SK-N-SH (cell line): ENCODE measurements at regions not wholly inside any gene's neighbourhood (a gene's known extent, or its start where the extent isn't known, plus 50 kb on each side); places are given as distances from the start of the nearest gene placed in this dataset.

Source experiments
- CHD2 ChIP-seq: fragments of 150-350 bp; IDR thresholded peaks from 2 replicates; pipeline ENCODE4 v1.6.1; 2018; ENCODE audit warnings: low read length; ENCODE audit not compliant: partially characterized antibody
- CTCF ChIP-seq: fragments of 200-600 bp; sonication (generic); IDR thresholded peaks from 2 replicates; pipeline ENCODE4 v1.6.1; 2017; ENCODE audit warnings: antibody characterized with exemption, mild to moderate bottlenecking, moderate library complexity
- EP300 ChIP-seq, 2 experiments: IDR thresholded peaks; 2 replicates each; pipeline versions ENCODE4 v1.4.0 to v1.6.1; 2012; ENCODE audit warnings: borderline replicate concordance in 1 of 2, low read depth in 1 of 2, low read length in 1 of 2
- EZH2phosphoT487 ChIP-seq: fragments of 200-600 bp; sonication (generic); IDR thresholded peaks from 2 replicates; pipeline ENCODE4 v1.6.1; 2017; ENCODE audit warnings: low read depth, mixed run types, mild to moderate bottlenecking, antibody characterized with exemption, moderate library complexity, borderline replicate concordance
- JUND ChIP-seq: IDR thresholded peaks from 2 replicates; pipeline ENCODE4 v1.4.0; 2012
- MEF2A ChIP-seq: IDR thresholded peaks from 2 replicates; pipeline ENCODE4 v1.4.0; 2012; ENCODE audit warnings: low read depth, borderline replicate concordance
- MXI1 ChIP-seq: IDR thresholded peaks from 2 replicates; pipeline ENCODE4 v1.6.1; 2012; ENCODE audit warnings: mild to moderate bottlenecking, low read depth, low read length, improper control_type of control experiment
- REST ChIP-seq: IDR thresholded peaks from 2 replicates; pipeline ENCODE4 v1.6.1; 2012; ENCODE audit warnings: mild to moderate bottlenecking, low read depth, low read length, moderate library complexity
- SMC3 ChIP-seq: IDR thresholded peaks from 2 replicates; pipeline ENCODE4 v1.6.1; 2012; ENCODE audit warnings: low read depth, low read length, improper control_type of control experiment
- TCF12 ChIP-seq: IDR thresholded peaks from 2 replicates; pipeline ENCODE4 v1.4.0; 2012
- USF1 ChIP-seq: IDR thresholded peaks from 2 replicates; pipeline ENCODE4 v1.4.0; 2012; ENCODE audit warnings: low read depth, borderline replicate concordance

DNA sequence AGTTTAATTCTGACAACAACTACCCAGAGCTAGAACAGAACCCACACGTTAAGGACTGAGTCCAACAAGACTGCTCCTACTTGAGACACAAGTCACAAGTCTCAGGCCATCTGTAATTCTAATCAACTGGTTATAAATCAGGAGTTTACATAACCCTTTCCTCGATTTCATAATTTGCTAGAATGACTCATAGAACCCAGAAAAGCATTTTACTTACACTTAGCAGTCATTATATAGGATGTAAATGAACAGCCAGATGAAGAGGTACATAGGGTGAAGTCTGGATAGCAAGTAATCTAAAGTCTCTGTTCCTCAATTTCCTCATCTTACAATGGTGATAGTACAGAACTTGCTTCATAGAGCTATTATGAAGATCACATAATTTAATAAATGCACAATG lies 1018.2 kb downstream of the DIPK2A start:
- TF ChIP-seq REST (no peak), EZH2phosphoT487 (no peak), JUND (no peak), EP300 (IDR thresholded peaks at IDR 0.05; ENCODE audit: borderline replicate concordance in 1 of 2, low read depth in 1 of 2, low read length in 1 of 2) (no peak), USF1 (no peak), MEF2A (no peak), CHD2 (no peak), TCF12 (no peak), CTCF (no peak), MXI1 (no peak), SMC3 (no peak)
